DND-41 (cell line): ENCODE measurements at regions not wholly inside any gene's neighbourhood (a gene's known extent, or its start where the extent isn't known, plus 50 kb on each side); places are given as distances from the start of the nearest gene placed in this dataset.

ENCODE experiments used
- ATAC-seq: fragments of 200-7000 bp; cut with Tn5 transposase; 3 replicates; pipeline ENCODE4 v1.9.1; 2021; ENCODE audit warnings: low read depth; ENCODE audit not compliant: insufficient read depth
- DNase-seq: peaks from one replicate; pipeline ENCODE4 v3.0.0-alpha.2; 2020
- H2AFZ ChIP-seq: 2 replicates; pipeline ENCODE4 v1.6.0; 2012; ENCODE audit warnings: low read depth, low read length
- H3K27ac ChIP-seq: 2 replicates; pipeline ENCODE4 v1.5.1; 2012; ENCODE audit warnings: low read length, inconsistent platforms
- H3K27me3 ChIP-seq: fragments of 200-600 bp; sonication (generic); 2 replicates; pipeline ENCODE4 v1.6.0; 2012; ENCODE audit warnings: low read length, mild to moderate bottlenecking, inconsistent platforms; ENCODE audit not compliant: insufficient read depth, poor library complexity
- H3K36me3 ChIP-seq: 2 replicates; pipeline ENCODE4 v1.5.1; 2012; ENCODE audit warnings: low read length, inconsistent platforms; ENCODE audit not compliant: insufficient read depth
- H3K4me1 ChIP-seq: 2 replicates; pipeline ENCODE4 v1.5.1; 2012; ENCODE audit warnings: mild to moderate bottlenecking, low read length; ENCODE audit not compliant: insufficient read depth
- H3K4me2 ChIP-seq: 2 replicates; pipeline ENCODE4 v1.6.0; 2012; ENCODE audit warnings: mild to moderate bottlenecking, moderate library complexity, low read length, inconsistent platforms; ENCODE audit not compliant: insufficient read depth
- H3K4me3 ChIP-seq, 2 experiments: fragments of 200-600 bp in 1 of 2; shearing (Covaris generic) in 1 of 2; 2 replicates each; pipeline ENCODE4 v1.5.1; 2012 to 2016; ENCODE audit warnings: inconsistent platforms in 2 of 2, low read length in 2 of 2, mild to moderate bottlenecking in 2 of 2, low read depth in 1 of 2, moderate library complexity in 1 of 2
- H3K79me2 ChIP-seq: 2 replicates; pipeline ENCODE4 v1.6.0; 2012; ENCODE audit warnings: low read length, inconsistent platforms; ENCODE audit not compliant: insufficient read depth
- H3K9ac ChIP-seq: 2 replicates; pipeline ENCODE4 v1.6.0; 2012; ENCODE audit warnings: low read depth, mild to moderate bottlenecking, inconsistent platforms, low read length, moderate library complexity
- H3K9me3 ChIP-seq: 2 replicates; pipeline ENCODE4 v1.5.1; 2012; ENCODE audit warnings: low read length, moderate library complexity, mild to moderate bottlenecking, inconsistent platforms; ENCODE audit not compliant: insufficient read depth, severe bottlenecking
- H4K20me1 ChIP-seq: 2 replicates; pipeline ENCODE4 v1.6.0; 2012; ENCODE audit warnings: low read length; ENCODE audit not compliant: insufficient read depth
- CTCF ChIP-seq: IDR thresholded peaks from 2 replicates; pipeline ENCODE4 v1.5.1; 2012; ENCODE audit warnings: borderline replicate concordance, low read length, moderate library complexity, mild to moderate bottlenecking; ENCODE audit not compliant: poor library complexity, severe bottlenecking; ENCODE audit errors: extremely low read depth
- EZH2 ChIP-seq: IDR thresholded peaks from 3 replicates; pipeline ENCODE4 v1.6.1; 2012; ENCODE audit warnings: borderline replicate concordance, low read depth, mild to moderate bottlenecking, moderate library complexity, low read length, inconsistent platforms; ENCODE audit not compliant: severe bottlenecking

- ATAC-seq, result peak; percentile 68; the same call in 1 of the 3 replicates
- no peak overlapping the region for H3K4me2 ChIP-seq
These were observed 904.8 kb upstream of the PCDH20 start for GRCh38 chr13:62320129-62321108.

GRCh38 chr13:62309904-62310303 is 894.3 kb upstream of the PCDH20 start:
- H3K36me3 ChIP-seq, result no peaks in the 10 kb centered on the region
- no peak overlapping the region for H3K27ac ChIP-seq
- no peak overlapping the region for H3K4me3 ChIP-seq
- H3K4me1 ChIP-seq, result no peaks in the 10 kb centered on the region
- no peaks in the 10 kb centered on the region for H3K9me3 ChIP-seq
- no peaks in the 10 kb centered on the region for H3K27me3 ChIP-seq
- H3K79me2 ChIP-seq, result no peaks in the 10 kb centered on the region
- H4K20me1 ChIP-seq, result no peaks in the 10 kb centered on the region
- DNase-seq (no peak), ATAC-seq (no peak)
- TF ChIP-seq CTCF (no peak), EZH2 (no peak)
- H3K4me2 ChIP-seq, result no peak overlapping the region
- H2AFZ ChIP-seq, result no peak overlapping the region
- H3K9ac ChIP-seq, result no peak overlapping the region

More at GRCh38 chr13:62320129-62321108, 904.8 kb upstream of the PCDH20 start:
- Histone ChIP-seq H3K9ac (no peak overlapping the region), H3K27me3 (no peaks in the 10 kb centered on the region), H3K36me3 (no peaks in the 10 kb centered on the region), H4K20me1 (no peaks in the 10 kb centered on the region), H2AFZ (no peak overlapping the region), H3K4me3 (no peak overlapping the region), H3K79me2 (no peaks in the 10 kb centered on the region), H3K9me3 (no peaks in the 10 kb centered on the region), H3K4me1 (no peaks in the 10 kb centered on the region), H3K27ac (no peak overlapping the region)
- DNase-seq, result no peak
- TF ChIP-seq EZH2 (no peak), CTCF (peak; percentile 66)

DNA sequence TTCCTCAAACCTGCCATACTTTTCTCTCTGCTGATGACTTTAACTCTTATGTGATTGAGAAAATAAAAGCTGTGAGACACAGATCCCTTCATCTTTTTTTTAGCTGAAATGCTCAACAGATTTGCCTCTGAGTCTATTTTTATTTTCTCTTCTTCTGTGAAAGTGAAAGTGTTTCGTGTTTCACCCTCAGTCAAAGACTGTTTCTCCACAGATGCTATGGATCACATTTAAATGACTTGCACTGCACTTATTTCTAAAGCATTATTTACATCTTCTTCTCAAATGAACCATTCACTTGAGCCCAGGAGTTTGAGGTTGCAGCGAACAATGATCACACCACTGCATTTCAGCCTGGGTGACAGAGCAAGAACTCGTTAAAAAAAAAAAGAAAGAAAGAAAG is 890.1 kb upstream of the PCDH20 start:
- TF ChIP-seq CTCF, result no peak
- no peak for TF ChIP-seq EZH2
- DNase-seq, result no peak
- Histone ChIP-seq H3K36me3 (no peaks in the 10 kb centered on the region), H3K4me1 (no peaks in the 10 kb centered on the region), H4K20me1 (no peaks in the 10 kb centered on the region), H2AFZ (no peak overlapping the region), H3K27ac (no peak overlapping the region), H3K79me2 (no peaks in the 10 kb centered on the region), H3K4me2 (no peak overlapping the region), H3K9ac (no peak overlapping the region), H3K27me3 (no peaks in the 10 kb centered on the region), H3K9me3 (no peaks in the 10 kb centered on the region), H3K4me3 (no peak overlapping the region)
- ATAC-seq, result no peak
